Mesodermal cell (in vitro differentiated cells): ENCODE measurements at regions not wholly inside any gene's neighbourhood (a gene's known extent, or its start where the extent isn't known, plus 50 kb on each side); places are given as distances from the start of the nearest gene placed in this dataset.

ENCODE experiments used
- H3K27ac ChIP-seq: 2 replicates; pipeline ENCODE4 v1.7.0; 2013; ENCODE audit warnings: mild to moderate bottlenecking, low read depth, low read length, moderate library complexity; ENCODE audit not compliant: severe bottlenecking
- H3K36me3 ChIP-seq: 2 replicates; pipeline ENCODE4 v1.7.1; 2013; ENCODE audit warnings: mild to moderate bottlenecking, low read length, moderate library complexity; ENCODE audit not compliant: control insufficient read depth, insufficient read depth
- H3K4me1 ChIP-seq: one replicate; pipeline ENCODE4 v1.7.1; 2013; ENCODE audit warnings: mild to moderate bottlenecking, low read length; ENCODE audit not compliant: insufficient read depth, control insufficient read depth, poor library complexity, severe bottlenecking
- H3K4me3 ChIP-seq: 2 replicates; pipeline ENCODE4 v1.7.0; 2013; ENCODE audit warnings: low read length, control low read depth, mild to moderate bottlenecking; ENCODE audit not compliant: insufficient read depth, poor library complexity, severe bottlenecking; ENCODE audit errors: extremely low read depth
- H3K9me3 ChIP-seq: 2 replicates; pipeline ENCODE4 v1.7.1; 2013; ENCODE audit warnings: mild to moderate bottlenecking, low read length, moderate library complexity; ENCODE audit not compliant: control insufficient read depth
- WGBS, 2 experiments: methylation state at CpG; one replicate each; pipeline ENCODE4 v1.1.5; 2013; ENCODE audit warnings: missing lambda C conversion rate in 2 of 2; ENCODE audit not compliant: insufficient coverage in 2 of 2; 5-methylcytosine and 5-hydroxymethylcytosine counted together

GRCh38 chr19:30084390-30084819 lies 142.4 kb downstream of the URI1 start:
- Histone ChIP-seq H3K9me3 (no peaks in the 10 kb centered on the region), H3K36me3 (no peaks in the 10 kb centered on the region), H3K4me1 (no peaks in the 10 kb centered on the region), H3K4me3 (no peak overlapping the region), H3K27ac (no peak overlapping the region)
- 95 to 96% methylated on average over 9 to 11 of the region's 12 CpGs for WGBS, 2 experiments

GRCh38 chr19:30085394-30085793 lies 143.4 kb downstream of the URI1 start:
- Histone ChIP-seq H3K4me1 (no peaks in the 10 kb centered on the region), H3K36me3 (no peaks in the 10 kb centered on the region), H3K27ac (no peak overlapping the region), H3K9me3 (no peaks in the 10 kb centered on the region), H3K4me3 (no peak overlapping the region)
- 37 to 44% methylated on average over 8 of the region's 10 CpGs for WGBS, 2 experiments

- H3K9me3 ChIP-seq: no peaks in the 10 kb centered on the region
- H3K36me3 ChIP-seq: no peaks in the 10 kb centered on the region
- no peak overlapping the region for H3K4me3 ChIP-seq
- 95 to 100% methylated on average over 3 of the region's 5 CpGs for WGBS, 2 experiments
- H3K27ac ChIP-seq: no peak overlapping the region
- no peaks in the 10 kb centered on the region for H3K4me1 ChIP-seq
These were observed 144.2 kb downstream of the URI1 start for GRCh38 chr19:30086220-30086619.

- Histone ChIP-seq H3K4me1 (no peaks in the 10 kb centered on the region), H3K36me3 (no peaks in the 10 kb centered on the region), H3K4me3 (no peak overlapping the region), H3K27ac (no peak overlapping the region), H3K9me3 (no peaks in the 10 kb centered on the region)
- 79 to 94% methylated on average over 2 to 5 of the region's 10 CpGs for WGBS, 2 experiments
These were observed 144.9 kb downstream of the URI1 start for GRCh38 chr19:30086916-30087315.

- 87 to 91% methylated on average over 9 to 10 of the region's 11 CpGs for WGBS, 2 experiments
These were observed 145.5 kb downstream of the URI1 start for GRCh38 chr19:30087381-30088138.

GRCh38 chr19:30088567-30088966 lies 146.5 kb downstream of the URI1 start:
- Histone ChIP-seq H3K27ac (no peak overlapping the region), H3K36me3 (no peaks in the 10 kb centered on the region), H3K9me3 (no peaks in the 10 kb centered on the region), H3K4me3 (no peak overlapping the region), H3K4me1 (no peaks in the 10 kb centered on the region)
- WGBS, 2 experiments: 92 to 100% methylated on average over 5 to 6 of the region's 7 CpGs

More at GRCh38 chr19:30087381-30088138, 145.5 kb downstream of the URI1 start:
- no peaks in the 10 kb centered on the region for H3K36me3 ChIP-seq
- H3K4me1 ChIP-seq: no peaks in the 10 kb centered on the region
- H3K27ac ChIP-seq: no peak overlapping the region
- no peak overlapping the region for H3K4me3 ChIP-seq
- no peaks in the 10 kb centered on the region for H3K9me3 ChIP-seq

GRCh38 chr19:30089086-30089665 lies 147.1 kb downstream of the URI1 start:
- Histone ChIP-seq H3K4me1 (no peaks in the 10 kb centered on the region), H3K4me3 (no peak overlapping the region), H3K36me3 (no peaks in the 10 kb centered on the region), H3K27ac (no peak overlapping the region), H3K9me3 (no peaks in the 10 kb centered on the region)
- WGBS, 2 experiments: 90 to 92% methylated on average over 17 to 20 of the region's 20 CpGs

GRCh38 chr19:30090476-30090875 lies 148.4 kb downstream of the URI1 start:
- Histone ChIP-seq H3K36me3 (no peaks in the 10 kb centered on the region), H3K4me3 (no peak overlapping the region), H3K27ac (no peak overlapping the region), H3K4me1 (no peaks in the 10 kb centered on the region), H3K9me3 (no peaks in the 10 kb centered on the region)
- WGBS, 2 experiments: 85 to 90% methylated on average over 5 to 6 of the region's 6 CpGs

GRCh38 chr19:30090963-30091362 lies 148.9 kb downstream of the URI1 start:
- H3K9me3 ChIP-seq: no peaks in the 10 kb centered on the region
- no peaks in the 10 kb centered on the region for H3K4me1 ChIP-seq
- 83 to 85% methylated on average over 6 to 7 of the region's 7 CpGs for WGBS, 2 experiments
- no peak overlapping the region for H3K4me3 ChIP-seq
- H3K36me3 ChIP-seq: no peaks in the 10 kb centered on the region
- no peak overlapping the region for H3K27ac ChIP-seq

- Histone ChIP-seq H3K36me3 (no peaks in the 10 kb centered on the region), H3K4me3 (no peak overlapping the region), H3K4me1 (no peaks in the 10 kb centered on the region), H3K9me3 (no peaks in the 10 kb centered on the region), H3K27ac (no peak overlapping the region)
- WGBS, 2 experiments: 92 to 95% methylated on average over 9 to 10 of the region's 10 CpGs
These were observed 149.4 kb downstream of the URI1 start for GRCh38 chr19:30091456-30091855.

GRCh38 chr19:30091856-30092255 lies 149.8 kb downstream of the URI1 start:
- Histone ChIP-seq H3K9me3 (no peaks in the 10 kb centered on the region), H3K4me3 (no peak overlapping the region), H3K36me3 (no peaks in the 10 kb centered on the region), H3K4me1 (no peaks in the 10 kb centered on the region), H3K27ac (no peak overlapping the region)
- WGBS, 2 experiments: 80 to 84% methylated on average over 3 of the region's 3 CpGs
